Stimulated activated naive B cell treated with anti-CD40 and anti-IgM and Interleukin-4, amounts not matched to agents 10 μg/mL and 1 μg/mL and 100 μg/mL, for 72 hours (primary cell): ENCODE measurements at regions not wholly inside any gene's neighbourhood (a gene's known extent, or its start where the extent isn't known, plus 50 kb on each side); places are given as distances from the start of the nearest gene placed in this dataset.

Source experiments
- ATAC-seq, 2 donors: fragments of 150-1000 bp; cut with Tn5 transposase; replicated peaks; 2 replicates each; pipeline ENCODE4 v1.10.0; 2021; ENCODE audit warnings: moderate library complexity in 1 of 2
- DNase-seq: peaks from one replicate; pipeline ENCODE4 v3.0.0; 2021
- H3K27ac Mint-ChIP-seq: one replicate; pipeline ENCODE4 v1.8.0; 2022; ENCODE audit warnings: mild to moderate bottlenecking, mixed read lengths
- H3K27me3 Mint-ChIP-seq, 2 donors: one replicate each; pipeline ENCODE4 v1.8.0; 2022; ENCODE audit warnings: mixed read lengths in 2 of 2
- H3K36me3 Mint-ChIP-seq, 2 donors: one replicate each; pipeline ENCODE4 v1.8.0; 2022; ENCODE audit warnings: mixed read lengths in 2 of 2, mild to moderate bottlenecking in 1 of 2
- H3K4me1 Mint-ChIP-seq, 2 donors: one replicate each; pipeline ENCODE4 v1.8.0; 2022; ENCODE audit warnings: mixed read lengths in 2 of 2, mild to moderate bottlenecking in 1 of 2
- H3K4me3 Mint-ChIP-seq, 2 donors: one replicate each; pipeline ENCODE4 v1.8.0; 2022; ENCODE audit warnings: mild to moderate bottlenecking in 2 of 2, mixed read lengths in 2 of 2, moderate library complexity in 1 of 2
- H3K9me3 Mint-ChIP-seq, 2 donors: one replicate each; pipeline ENCODE4 v1.8.0; 2022; ENCODE audit warnings: mixed read lengths in 2 of 2, mild to moderate bottlenecking in 1 of 2

DNA sequence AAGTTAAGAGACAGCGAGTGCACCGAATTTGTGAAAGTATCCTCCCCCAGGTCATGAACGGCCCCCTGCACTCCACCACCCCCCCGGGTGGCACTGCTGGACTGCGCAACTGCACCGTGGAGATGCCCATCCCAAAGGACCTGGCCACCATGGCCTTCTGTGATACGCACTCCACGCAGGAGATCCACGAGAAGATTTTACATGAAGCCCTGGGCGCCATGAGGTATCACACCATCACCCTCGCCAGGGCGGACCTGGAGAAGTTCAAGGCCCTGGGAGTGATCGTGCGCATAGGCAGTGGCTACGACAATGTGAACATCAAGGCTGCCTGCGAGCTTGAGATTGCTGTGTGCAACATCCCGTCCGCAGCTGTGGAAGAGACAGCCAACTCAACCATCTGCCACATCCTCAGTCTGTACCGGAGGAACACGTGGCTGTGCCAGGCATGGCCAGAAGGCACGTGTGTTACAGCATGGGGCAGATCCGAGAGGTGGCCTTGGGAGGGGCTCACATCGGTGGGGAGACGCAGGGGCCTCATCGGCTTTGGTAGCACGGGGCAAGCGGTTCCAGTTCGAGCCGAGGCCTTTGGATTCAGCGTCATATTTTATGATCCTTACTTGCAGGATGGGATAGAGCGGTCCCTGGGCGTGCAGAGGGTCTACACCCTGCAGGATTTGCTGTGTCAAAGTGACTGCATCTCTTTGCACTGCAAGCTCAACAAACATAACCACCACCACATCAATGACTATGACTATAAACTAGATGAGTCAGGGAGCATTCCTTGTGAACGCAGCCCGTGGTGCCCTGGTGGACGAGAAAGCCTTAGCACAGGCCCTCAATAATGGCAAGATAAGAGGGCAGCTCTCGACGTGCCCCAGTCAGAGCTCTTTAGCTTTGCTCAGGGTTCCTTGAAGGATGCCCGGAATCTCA is 290.8 kb upstream of the MC4R start:
- peaks cover 2 to 6% of the 10 kb centered on the region in 2 donors for H3K9me3 Mint-ChIP-seq
- DNase-seq, result no peak
- no peak overlapping the region for H3K4me3 Mint-ChIP-seq
- H3K27ac Mint-ChIP-seq, result no peak overlapping the region
- no peaks in the 10 kb centered on the region for H3K36me3 Mint-ChIP-seq
- no peaks in the 10 kb centered on the region for H3K27me3 Mint-ChIP-seq
- no peak for ATAC-seq
- no peaks in the 10 kb centered on the region for H3K4me1 Mint-ChIP-seq

DNA sequence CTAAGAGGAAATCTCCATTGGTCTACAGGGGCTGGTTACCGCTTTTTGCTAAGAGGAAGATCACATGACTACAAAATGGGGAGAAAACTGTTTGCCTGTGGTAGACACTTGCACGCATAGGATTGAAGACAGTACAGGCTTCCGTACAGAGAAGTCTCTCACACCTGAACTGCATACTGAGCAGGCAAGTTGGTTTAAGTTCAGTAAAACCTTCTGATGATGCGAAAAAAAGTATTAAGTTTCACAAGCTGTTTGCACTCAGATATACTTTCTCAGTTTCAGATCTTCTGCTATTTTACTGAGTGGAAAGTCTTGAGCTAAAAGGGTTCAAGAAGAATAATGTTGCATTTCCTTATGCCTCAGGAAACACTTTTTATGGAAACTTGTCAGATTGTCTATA is 292.2 kb upstream of the MC4R start:
- no peak overlapping the region for H3K4me3 Mint-ChIP-seq
- H3K36me3 Mint-ChIP-seq, result no peaks in the 10 kb centered on the region
- H3K27ac Mint-ChIP-seq, result no peak overlapping the region
- no peaks in the 10 kb centered on the region for H3K4me1 Mint-ChIP-seq
- ATAC-seq (no peak), DNase-seq (no peak)
- peaks cover 2 to 6% of the 10 kb centered on the region in 2 donors for H3K9me3 Mint-ChIP-seq
- H3K27me3 Mint-ChIP-seq, result no peaks in the 10 kb centered on the region

DNA sequence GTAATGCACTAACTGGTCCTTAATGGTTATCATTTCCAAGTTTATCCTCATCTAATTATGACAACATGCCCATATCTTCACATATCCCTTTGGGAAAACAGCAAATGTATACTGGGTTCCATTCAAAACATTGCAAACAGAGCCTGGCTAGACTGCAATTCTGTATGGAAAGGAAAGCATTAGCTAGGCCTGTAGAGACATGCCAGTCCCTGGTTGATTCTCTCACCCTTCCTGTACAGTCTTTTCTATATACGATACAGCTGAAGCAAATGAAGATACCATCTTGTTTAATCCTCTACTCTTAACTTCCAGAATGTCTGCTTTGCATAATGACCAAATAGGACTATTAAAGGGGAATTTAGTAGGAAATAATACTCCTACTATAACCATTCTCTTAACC is 294.4 kb upstream of the MC4R start:
- H3K27me3 Mint-ChIP-seq, result no peaks in the 10 kb centered on the region
- DNase-seq (no peak), ATAC-seq (no peak)
- H3K36me3 Mint-ChIP-seq, result no peaks in the 10 kb centered on the region
- H3K9me3 Mint-ChIP-seq, result peaks cover 2 to 6% of the 10 kb centered on the region in 2 donors
- no peak overlapping the region for H3K27ac Mint-ChIP-seq
- no peak overlapping the region for H3K4me3 Mint-ChIP-seq
- no peaks in the 10 kb centered on the region for H3K4me1 Mint-ChIP-seq

DNA sequence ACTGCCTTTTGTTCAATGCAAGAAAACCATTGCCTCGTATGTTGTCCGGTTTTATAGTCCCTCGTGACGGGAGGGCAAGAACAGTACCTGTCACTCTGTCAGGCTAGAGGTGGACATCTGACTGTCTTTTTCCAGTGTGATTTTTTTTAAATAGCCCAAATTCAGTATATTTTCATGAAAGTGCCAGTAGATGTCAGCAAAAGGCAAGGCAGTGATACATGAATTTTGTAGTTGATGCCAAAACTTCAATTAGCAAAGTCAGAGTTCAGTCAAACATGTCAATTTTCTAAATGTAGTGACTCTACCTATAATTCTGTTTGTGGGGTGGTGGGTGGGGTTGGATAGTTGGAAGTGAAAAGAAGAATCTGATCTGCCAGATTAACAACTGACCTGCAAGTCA is 296.0 kb upstream of the MC4R start:
- Mint-ChIP-seq H3K4me1 (no peaks in the 10 kb centered on the region), H3K36me3 (no peaks in the 10 kb centered on the region), H3K27me3 (no peaks in the 10 kb centered on the region), H3K9me3 (peaks cover 0 to 6% of the 10 kb centered on the region in 2 donors), H3K4me3 (no peak overlapping the region), H3K27ac (no peak overlapping the region)
- ATAC-seq (no peak), DNase-seq (no peak)

DNA sequence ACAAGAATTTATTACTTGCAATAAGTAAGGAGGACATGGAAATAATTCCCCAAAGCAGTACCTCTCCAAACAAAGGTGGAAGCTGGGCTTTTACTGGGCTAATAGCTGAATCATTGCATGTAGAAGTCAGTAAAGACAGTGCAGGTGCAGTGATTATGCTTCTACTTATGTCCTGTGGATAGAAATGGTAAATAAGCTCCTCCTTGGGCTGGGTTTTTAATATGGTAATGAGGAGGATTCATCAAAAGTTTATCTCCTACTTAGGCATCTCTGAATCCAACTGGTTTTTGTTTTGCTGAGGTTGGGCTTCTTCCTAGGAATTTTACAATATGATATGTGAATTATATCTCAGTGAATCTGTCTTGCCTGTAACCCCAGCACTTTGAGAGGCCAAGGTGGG is 297.4 kb upstream of the MC4R start:
- DNase-seq (no peak), ATAC-seq (no peak)
- Mint-ChIP-seq H3K9me3 (no peaks in the 10 kb centered on the region), H3K27ac (no peak overlapping the region), H3K27me3 (no peaks in the 10 kb centered on the region), H3K4me3 (no peak overlapping the region), H3K36me3 (no peaks in the 10 kb centered on the region), H3K4me1 (no peaks in the 10 kb centered on the region)

DNA sequence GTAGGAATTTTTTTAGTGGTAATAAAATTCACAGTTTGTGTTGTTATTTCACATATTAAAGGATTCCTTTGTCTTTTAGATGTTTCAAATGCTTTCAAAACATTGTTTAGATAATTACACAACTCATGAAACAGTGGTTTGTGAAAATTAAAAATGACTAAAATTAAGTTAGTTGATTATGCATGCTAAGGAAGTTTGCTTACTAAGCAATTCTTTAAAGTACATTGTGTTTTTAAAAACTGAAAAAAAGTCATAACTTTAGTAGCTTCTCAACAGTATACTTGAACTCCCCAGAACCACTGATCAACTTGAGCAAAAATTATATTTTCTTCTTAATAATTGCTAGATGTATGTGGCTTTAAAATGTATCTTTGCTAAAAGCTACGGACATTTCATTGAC is 298.4 kb upstream of the MC4R start:
- no peak for DNase-seq
- Mint-ChIP-seq H3K27ac (no peak overlapping the region), H3K9me3 (no peaks in the 10 kb centered on the region), H3K4me3 (no peak overlapping the region), H3K36me3 (no peaks in the 10 kb centered on the region), H3K27me3 (no peaks in the 10 kb centered on the region), H3K4me1 (no peaks in the 10 kb centered on the region)
- no peak for ATAC-seq

DNA sequence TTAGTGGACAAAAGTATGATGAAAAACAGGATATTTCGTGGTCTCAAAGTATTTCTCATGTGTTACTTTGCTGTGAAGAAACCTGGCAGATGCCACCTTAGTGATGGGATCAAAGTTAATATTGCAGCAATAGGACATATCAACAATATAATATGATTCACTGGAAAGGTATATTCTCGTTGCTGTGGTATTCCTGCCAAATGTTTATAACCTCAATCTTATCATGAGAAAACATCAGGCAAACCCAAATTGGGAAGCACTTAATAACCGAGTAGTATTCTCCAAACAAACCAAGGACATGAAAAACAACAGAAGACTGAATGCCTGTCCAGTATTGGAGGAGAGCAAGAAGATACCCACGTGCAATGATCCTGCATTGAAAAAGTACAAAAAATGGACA is 302.6 kb upstream of the MC4R start:
- H3K4me3 Mint-ChIP-seq, result no peak overlapping the region
- no peaks in the 10 kb centered on the region for H3K9me3 Mint-ChIP-seq
- DNase-seq (no peak), ATAC-seq (no peak)
- no peak overlapping the region for H3K27ac Mint-ChIP-seq
- H3K4me1 Mint-ChIP-seq, result no peaks in the 10 kb centered on the region
- peaks cover 0 to 5% of the 10 kb centered on the region in 2 donors for H3K27me3 Mint-ChIP-seq
- H3K36me3 Mint-ChIP-seq, result no peaks in the 10 kb centered on the region

DNA sequence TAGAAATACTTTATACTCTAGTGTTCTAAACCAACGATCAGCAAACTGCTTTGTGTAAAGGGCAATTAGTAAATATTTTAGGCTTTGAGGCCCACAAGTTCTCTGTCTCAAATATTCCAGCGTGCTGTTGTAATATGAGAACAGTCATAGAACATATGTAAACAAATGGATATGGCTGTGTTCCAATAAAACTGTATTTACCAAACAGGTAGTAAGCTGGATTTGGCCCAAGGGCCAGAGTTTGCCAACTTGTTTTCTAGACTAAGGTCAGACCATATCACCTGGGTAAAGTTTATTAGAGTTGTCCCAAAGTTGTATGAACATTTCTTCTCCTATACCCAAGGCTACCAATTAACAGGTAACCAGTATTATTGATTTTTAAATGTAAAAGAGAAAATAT is 303.2 kb upstream of the MC4R start:
- no peak overlapping the region for H3K4me3 Mint-ChIP-seq
- H3K9me3 Mint-ChIP-seq, result no peaks in the 10 kb centered on the region
- ATAC-seq (no peak), DNase-seq (no peak)
- H3K27me3 Mint-ChIP-seq, result peaks cover 0 to 5% of the 10 kb centered on the region in 2 donors
- no peaks in the 10 kb centered on the region for H3K4me1 Mint-ChIP-seq
- H3K36me3 Mint-ChIP-seq, result no peaks in the 10 kb centered on the region
- H3K27ac Mint-ChIP-seq, result no peak overlapping the region

DNA sequence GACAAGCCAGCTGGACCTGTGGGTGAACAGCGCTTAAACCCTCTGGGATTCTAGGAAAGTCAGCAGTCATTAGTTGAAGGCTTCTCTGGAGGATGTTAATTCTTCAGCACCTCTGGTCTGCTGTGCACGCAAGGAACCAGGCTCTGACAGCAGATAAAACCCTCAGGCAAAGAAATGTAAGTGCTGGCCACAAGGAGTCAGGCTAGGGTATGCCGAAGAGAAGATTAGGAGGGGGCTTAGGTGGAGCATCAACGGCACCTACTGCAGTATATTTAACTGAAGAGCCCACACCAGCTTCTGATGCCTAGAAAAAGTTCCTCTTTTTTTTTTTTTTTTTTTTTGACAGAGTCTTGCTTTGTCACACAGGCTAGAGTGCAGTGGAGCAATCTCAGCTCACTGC is 304.2 kb upstream of the MC4R start:
- DNase-seq (no peak), ATAC-seq (no peak)
- Mint-ChIP-seq H3K9me3 (no peaks in the 10 kb centered on the region), H3K27me3 (peaks cover 0 to 5% of the 10 kb centered on the region in 2 donors), H3K4me3 (no peak overlapping the region), H3K4me1 (no peaks in the 10 kb centered on the region), H3K36me3 (no peaks in the 10 kb centered on the region), H3K27ac (no peak overlapping the region)

DNA sequence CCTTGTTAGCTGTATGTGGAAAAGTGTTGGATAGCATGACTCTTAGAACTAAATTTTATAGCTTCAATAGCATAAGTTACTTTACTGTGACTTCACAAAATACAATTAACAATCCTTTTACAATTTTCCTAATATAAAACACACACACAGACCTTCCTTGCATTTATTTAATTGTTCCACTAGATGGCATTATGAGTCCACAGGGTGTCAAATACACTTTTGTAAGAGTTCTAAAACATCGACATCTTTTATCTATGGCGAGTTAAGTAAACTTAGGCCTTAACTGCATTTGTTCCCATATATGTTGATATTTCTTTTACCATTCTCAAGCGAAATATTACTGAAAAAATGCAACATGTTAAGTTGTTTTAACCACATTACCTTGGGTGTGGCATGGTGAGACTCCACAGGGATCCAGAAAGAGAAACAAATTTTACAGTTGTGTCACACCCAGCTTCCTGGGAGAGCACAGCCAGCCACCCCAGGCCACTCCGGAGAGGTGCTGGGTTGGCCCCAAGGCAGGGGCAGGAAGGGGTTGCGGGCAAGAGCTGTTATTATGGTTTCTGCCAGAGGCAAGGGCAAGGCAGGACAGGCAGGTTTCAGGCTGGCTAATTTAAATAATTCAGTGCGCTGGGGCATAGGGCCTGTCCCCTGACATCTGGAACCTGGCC is 312.4 kb upstream of the MC4R start:
- Mint-ChIP-seq H3K4me3 (no peak overlapping the region), H3K36me3 (no peaks in the 10 kb centered on the region), H3K4me1 (no peaks in the 10 kb centered on the region), H3K27ac (no peak overlapping the region), H3K9me3 (no peaks in the 10 kb centered on the region), H3K27me3 (peaks cover 0 to 4% of the 10 kb centered on the region in 2 donors)
- no peak for DNase-seq
- ATAC-seq, result no peak

DNA sequence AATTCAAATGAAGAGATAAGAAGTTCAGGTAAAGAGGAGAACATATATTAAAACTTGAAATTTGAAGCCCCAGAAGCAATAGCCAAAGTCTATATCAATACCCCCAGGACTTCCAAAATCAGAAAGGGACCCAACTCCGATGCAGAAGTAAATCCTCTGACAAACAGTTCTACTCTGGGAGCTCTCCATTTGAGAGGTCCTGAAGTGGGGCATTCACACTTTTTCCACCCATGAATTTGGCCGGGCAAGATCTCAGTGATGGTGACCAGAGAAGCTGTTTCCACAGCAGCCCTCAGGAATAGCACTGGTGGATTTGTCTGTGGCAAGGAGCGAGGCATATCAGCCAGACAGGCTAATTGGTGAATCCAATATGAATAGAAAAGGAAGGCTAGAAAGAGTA is 313.6 kb upstream of the MC4R start:
- Mint-ChIP-seq H3K27me3 (peaks cover 0 to 4% of the 10 kb centered on the region in 2 donors), H3K9me3 (no peaks in the 10 kb centered on the region), H3K4me1 (no peaks in the 10 kb centered on the region), H3K27ac (no peak overlapping the region), H3K36me3 (no peaks in the 10 kb centered on the region), H3K4me3 (no peak overlapping the region)
- no peak for ATAC-seq
- DNase-seq, result no peak

DNA sequence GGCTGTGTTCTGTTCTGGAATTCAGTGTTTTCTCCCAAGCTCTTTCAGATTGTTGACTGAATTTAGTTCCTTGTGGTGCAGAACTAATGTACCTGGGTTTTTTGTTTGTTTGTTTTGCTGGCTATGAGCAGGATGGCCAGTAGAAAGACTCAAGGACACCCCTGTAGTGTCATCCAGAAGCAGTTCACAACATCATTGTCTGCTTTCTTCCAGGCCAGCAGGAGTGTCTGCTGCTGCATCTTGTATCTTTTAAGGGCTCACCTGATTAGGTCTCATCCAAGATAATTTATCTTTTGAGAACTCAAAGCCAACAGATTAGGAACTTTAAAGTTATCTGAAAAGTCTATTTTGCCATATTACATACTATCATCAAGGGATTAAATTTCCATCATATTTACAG is 318.5 kb upstream of the MC4R start:
- no peaks in the 10 kb centered on the region for H3K27me3 Mint-ChIP-seq
- H3K9me3 Mint-ChIP-seq, result no peaks in the 10 kb centered on the region
- DNase-seq, result no peak
- no peak overlapping the region for H3K4me3 Mint-ChIP-seq
- no peaks in the 10 kb centered on the region for H3K36me3 Mint-ChIP-seq
- no peak overlapping the region for H3K27ac Mint-ChIP-seq
- H3K4me1 Mint-ChIP-seq, result no peaks in the 10 kb centered on the region
- no peak for ATAC-seq

DNA sequence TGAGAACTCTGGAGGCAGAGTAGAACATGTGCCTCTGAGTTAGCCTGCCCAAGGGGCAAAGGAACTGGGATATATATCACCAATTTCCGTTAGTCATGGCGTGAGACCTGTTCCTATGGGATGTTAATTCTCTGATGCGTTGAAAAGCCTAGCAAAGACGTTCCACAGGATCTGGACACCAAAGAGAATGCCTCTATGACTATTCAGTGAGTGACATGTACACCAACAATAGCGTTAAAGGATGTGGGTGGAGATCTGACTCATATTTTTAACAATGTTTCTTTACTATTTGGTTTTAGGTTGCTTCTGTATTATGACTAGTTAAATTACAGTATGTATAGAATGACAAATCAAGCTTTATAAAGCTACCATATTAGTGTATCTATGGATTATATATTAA is 320.9 kb upstream of the MC4R start:
- Mint-ChIP-seq H3K4me1 (no peaks in the 10 kb centered on the region), H3K36me3 (no peaks in the 10 kb centered on the region), H3K27me3 (no peaks in the 10 kb centered on the region), H3K9me3 (no peaks in the 10 kb centered on the region), H3K27ac (no peak overlapping the region), H3K4me3 (no peak overlapping the region)
- no peak for DNase-seq
- ATAC-seq, result no peak

DNA sequence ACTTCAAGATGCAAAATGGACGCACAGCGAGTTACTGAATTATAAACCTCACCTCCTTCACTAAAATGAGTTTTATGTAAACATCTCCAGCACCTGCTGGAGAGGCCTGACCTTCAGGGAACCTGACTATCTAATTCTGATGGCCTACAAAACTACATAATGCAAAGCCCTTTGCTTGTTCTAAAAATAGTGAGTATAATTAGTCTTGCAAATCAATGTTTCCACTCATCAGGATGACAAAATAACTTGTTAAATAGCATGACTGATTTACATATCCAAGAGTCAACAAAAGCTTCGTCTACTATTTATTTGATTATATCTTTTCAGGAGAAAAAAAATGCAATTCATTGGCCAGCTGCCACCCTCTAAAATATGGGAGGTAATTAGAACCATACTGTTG is 326.3 kb upstream of the MC4R start:
- Mint-ChIP-seq H3K27ac (no peak overlapping the region), H3K36me3 (no peaks in the 10 kb centered on the region)
- ATAC-seq, result no peak

DNA sequence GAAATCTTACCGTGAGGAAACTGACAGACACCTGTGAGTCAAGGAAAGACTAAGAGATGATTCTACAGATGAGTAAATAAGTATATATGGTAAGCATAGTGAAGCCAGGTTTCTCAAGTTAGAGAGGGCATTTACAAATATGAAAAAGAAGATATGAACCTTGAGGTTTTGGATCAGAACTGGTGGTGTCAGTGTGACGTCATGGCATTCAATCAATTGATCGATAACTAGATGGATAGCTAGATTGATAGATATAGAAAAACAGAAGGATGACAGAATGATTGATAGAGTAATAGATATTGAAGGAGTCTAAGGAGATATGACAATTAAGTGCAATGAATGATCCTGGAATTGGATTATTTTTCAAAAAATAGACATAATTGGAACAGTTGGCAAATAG is 350.2 kb upstream of the MC4R start:
- Mint-ChIP-seq H3K36me3 (no peaks in the 10 kb centered on the region), H3K9me3 (peaks cover 4% of the 10 kb centered on the region in 2 donors), H3K27me3 (no peaks in the 10 kb centered on the region), H3K27ac (no peak overlapping the region), H3K4me1 (no peaks in the 10 kb centered on the region), H3K4me3 (no peak overlapping the region)
- ATAC-seq, result no peak
- DNase-seq, result no peak

More for the DNA sequence above, 326.3 kb upstream of the MC4R start:
- Mint-ChIP-seq H3K27me3 (no peaks in the 10 kb centered on the region), H3K4me1 (no peaks in the 10 kb centered on the region), H3K9me3 (no peaks in the 10 kb centered on the region), H3K4me3 (no peak overlapping the region)
- no peak for DNase-seq
